Iris pigment epithelial cell (primary cell): ENCODE measurements at regions not wholly inside any gene's neighbourhood (a gene's known extent, or its start where the extent isn't known, plus 50 kb on each side); places are given as distances from the start of the nearest gene placed in this dataset.
A peak's percentile ranks its signal among the peaks of the same experiment; 100 is the strongest.
"Not testable (repeated sequence)": the region's sequence is repeated elsewhere in the genome, so short reads cannot be mapped to it uniquely, and the experiment has no call there.

Experiments used
- DNase-seq: peaks from one replicate; pipeline ENCODE4 v3.0.0-alpha.2; 2011; ENCODE audit warnings: low read depth

GRCh38 chr19:13712767-13713201, 51.5 kb upstream of the MRI1 start:
- no peak for DNase-seq

DNA sequence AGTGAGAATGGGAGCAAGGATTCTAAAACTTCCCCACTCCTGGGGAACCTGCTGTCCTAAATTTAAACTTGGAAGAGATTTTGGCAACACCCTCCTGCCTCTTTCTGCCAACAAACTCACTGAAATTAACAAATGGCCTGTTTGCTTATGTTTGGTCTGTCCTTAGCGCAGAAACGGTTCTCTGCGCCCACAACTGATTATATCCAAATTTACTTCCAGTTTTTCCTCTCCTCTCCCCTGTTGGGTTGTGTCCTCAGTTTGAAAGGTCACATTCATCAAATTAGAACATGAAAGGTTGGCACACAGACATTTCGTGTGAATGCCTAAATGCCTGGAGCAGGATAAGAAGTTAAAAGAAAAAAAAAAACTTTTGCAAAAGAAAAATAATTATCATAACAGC, 56.4 kb upstream of the MRI1 start:
- DNase-seq, result no peak

- DNase-seq, result no peak
Measured at GRCh38 chr19:13705928-13706447, 58.3 kb upstream of the MRI1 start.

DNA sequence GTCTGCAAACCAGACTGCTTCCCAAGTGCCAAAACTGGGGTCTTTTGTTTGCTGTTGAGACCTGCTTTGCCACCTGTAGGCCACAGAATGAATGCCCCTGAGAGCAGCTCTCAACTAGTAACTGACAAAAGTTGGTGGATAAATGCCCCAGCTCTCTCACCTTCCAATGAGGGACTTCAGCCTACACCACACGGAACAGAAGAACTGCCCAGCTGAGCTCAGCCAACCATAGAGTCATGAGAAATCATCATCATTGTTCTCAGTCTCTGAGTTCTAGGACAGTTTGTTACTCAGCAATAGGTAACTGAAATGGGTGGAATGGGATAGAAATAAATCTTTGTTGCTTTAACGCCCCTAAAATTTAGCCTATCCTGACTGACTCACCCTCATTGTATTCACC, 59.1 kb upstream of the MRI1 start:
- no peak for DNase-seq

DNA sequence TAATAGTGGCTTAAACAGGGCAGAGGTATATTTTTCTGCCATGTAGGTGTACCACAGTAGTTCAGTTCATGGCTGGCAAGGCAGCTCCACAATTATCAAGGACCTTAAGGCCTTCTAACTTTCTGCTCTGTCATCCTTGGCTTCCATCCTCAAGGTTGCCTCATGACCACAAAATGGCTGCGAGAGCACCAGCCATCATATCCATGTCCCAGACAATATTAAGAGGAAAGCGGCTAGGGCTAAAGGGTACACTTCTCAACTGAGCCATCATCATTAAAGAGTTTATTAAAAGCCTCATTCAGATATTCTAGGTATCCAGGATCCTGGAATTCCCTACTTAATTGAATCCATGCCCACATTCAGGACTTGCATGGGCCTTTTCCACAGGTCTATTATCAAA, 62.7 kb upstream of the MRI1 start:
- DNase-seq, result no peak

DNA sequence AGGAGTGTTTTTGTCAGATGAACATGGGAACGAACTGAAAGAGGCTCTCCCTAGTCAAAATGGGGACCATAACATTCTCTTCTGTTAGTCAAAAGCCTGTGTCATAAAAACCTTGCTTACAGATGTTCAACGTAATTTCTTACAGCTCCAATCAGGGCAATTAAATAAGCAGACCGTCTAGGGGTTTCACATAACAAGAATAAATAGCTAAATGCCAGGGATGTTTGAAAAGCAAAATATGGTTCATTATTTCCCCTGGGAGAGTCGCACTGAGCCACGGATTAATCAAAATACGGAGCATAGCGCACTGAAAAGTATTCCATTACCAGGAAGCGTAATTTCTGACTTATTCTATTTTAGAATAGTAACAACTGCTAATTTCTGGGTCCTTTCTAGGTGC, 63.7 kb upstream of the MRI1 start:
- DNase-seq, result no peak

GRCh38 chr19:13699786-13700185, 64.5 kb upstream of the MRI1 start:
- DNase-seq, result no peak

GRCh38 chr19:13696839-13697238, 67.5 kb upstream of the MRI1 start:
- no peak for DNase-seq

- no peak for DNase-seq
Measured at GRCh38 chr19:13693889-13694288, 70.4 kb upstream of the MRI1 start.

GRCh38 chr19:13691569-13692435, 72.5 kb upstream of the MRI1 start:
- DNase-seq, result peak; percentile 20

DNA sequence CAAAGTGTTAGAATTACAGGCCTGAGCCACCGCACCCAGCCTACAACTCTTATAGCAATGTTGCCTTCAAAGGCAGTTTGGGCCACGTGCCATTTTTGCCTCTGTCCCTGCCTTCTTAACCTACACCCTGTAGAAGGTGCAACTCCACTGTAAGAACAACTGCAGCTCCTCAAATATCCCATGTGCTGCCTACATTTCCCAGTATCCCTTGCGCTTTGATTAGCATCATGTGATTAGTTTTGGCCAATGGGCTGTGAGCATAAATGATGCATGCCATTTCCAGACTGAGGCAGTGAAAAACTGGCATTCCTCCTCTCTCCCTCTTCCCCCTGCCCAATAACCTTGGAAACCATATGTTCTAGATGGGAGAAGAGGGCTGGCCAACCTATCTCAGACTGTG, 75.2 kb upstream of the MRI1 start:
- peak; percentile 34 for DNase-seq

DNA sequence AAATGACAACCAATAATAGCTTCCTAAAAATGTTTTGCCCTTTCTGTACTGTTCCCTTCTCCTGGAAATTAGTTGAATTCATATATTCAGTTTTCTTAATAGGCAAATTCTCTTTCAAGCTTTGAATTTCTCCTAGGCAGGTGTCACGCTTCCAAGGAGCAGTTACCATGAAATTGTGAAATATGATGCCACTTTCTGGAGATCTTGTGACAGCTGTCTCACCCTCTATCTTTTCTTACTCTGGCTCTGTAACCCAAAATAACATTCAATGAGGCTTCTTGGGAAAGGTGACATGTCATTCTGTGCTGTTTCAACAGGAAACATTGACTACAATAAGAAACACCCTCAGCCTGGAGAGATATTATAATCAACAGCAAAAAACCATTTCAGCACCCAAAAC, 80.3 kb upstream of the MRI1 start:
- no peak for DNase-seq

DNA sequence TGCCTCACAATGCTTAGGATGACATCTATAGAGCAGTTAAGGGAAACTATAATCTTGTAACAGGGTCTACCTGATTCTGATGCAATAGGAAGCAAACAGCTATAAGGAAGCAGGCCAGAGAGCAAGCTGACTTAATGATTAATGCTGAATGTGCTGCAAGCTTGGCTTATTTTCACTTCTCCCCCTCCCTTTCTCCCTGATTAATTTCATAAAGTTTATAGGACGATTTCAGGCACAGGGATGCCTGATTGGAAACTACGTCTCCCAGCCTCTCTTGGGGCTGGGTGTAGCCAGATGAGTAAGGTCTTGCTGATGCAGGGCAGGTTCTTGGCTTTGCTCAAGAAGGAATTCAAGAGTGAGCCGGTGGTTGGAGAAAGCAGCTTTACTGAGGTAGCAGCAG, 82.8 kb upstream of the MRI1 start:
- DNase-seq, result no peak

DNA sequence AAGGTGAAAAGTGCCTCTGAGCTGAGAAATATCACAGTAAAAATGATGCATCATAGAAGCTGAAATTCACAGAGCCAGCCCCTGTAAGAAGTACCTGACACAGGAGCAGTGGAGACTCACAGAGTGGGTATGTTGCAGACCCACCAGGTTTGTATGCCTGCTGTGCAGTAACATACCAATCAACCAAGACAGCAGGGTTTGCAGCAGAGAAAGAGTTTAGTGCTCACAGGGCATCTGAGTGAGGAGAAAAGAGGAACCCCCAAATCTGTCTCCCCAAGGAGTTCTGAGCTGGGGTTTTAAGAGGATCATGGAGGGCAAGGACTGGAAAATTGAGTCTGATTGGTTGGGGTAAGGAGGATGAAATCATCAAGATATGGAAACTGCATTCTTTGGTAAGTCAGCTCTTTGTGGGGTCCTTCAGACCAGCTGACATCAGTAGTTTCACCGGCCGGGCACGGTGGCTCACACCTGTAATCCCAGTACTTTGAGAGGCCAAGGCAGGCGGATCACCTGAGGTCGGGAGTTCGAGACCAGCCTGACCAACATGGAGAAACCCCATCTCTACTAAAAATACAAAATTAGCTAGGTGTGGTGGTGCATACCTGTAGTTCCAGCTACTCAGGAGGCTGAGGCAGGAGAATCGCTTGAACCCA, 83.5 kb upstream of the MRI1 start:
- DNase-seq, result not testable (repeated sequence)

DNA sequence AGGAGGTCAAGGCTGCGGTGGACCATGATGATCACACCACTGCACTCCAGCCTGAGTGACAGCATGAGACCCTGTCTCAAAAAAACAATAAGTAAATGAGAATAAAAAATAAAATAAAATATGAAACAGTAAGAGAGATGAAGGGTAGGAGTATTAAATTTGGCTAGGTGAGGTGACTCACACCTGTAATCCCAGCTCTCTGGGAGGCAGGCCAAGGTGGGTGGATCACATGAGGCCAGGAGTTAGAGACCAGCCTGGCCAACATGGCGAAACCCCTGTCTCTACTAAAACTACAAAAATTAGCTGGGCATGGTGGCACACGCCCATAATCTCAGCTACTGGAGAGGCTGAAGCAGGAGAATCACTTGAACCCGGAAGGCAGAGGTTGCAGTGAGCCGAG, 87.4 kb upstream of the MRI1 start:
- not testable (repeated sequence) for DNase-seq

DNA sequence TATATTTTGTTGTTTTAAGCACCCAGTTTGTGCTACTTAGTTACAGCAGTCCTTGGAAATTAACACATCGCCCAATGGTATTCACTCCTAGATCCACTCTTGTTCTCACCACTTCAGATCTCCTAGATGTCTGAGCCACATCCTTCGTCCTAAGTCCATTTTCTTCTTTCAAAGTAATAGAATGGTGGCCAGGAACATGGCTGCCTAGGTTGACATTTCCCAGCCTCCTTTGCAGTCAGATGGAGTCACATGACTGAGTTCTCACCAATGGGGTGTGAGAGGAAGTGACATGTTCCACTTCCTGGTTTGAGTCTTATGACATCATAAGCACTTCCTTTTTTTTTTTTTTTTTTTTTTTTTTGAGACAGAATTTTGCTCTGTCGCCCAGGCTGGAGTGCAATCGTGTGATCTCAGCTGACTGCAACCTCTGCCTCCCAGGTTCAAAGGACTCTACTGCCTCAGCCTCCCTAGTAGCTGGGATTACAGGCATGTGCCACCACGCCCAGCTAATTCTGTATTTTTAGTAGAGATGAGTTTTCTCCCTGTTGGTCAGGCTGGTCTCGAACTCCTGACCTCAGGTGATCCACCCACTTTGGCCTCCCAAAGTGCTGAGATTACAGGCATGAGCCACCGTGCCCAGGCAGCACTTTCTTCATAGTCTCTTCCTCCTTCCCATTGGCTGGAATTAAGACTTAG, 91.7 kb upstream of the MRI1 start:
- DNase-seq, result peak; percentile 28

- no peak for DNase-seq
Measured at GRCh38 chr19:13670846-13671245, 93.5 kb upstream of the MRI1 start.

DNA sequence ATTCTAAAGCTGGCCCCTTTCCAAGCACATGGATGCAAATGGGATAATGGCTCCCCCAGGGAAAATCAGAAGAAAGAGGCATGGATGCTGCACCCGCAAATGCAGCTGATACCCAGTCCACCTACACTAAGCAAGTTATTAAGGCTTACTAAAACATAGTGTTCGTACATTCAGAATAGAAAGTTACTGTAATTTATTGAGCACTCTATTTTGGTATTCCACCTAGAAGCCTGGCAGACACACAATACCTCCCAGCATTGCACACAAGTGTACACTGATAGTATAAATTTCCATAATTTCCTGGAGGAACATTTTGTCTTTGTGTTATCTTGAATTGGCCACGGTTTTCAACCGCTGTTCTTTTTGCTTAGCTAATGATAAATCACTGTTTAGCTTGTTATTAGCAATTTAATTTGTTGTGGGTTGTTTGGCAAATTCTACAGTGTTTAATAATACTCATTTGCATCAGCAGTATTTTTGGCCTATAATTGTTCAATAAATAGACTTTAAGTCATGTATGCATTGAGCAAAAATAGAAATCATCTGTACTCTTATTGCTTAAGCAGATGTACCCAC, 94.5 kb upstream of the MRI1 start:
- DNase-seq, result no peak

DNA sequence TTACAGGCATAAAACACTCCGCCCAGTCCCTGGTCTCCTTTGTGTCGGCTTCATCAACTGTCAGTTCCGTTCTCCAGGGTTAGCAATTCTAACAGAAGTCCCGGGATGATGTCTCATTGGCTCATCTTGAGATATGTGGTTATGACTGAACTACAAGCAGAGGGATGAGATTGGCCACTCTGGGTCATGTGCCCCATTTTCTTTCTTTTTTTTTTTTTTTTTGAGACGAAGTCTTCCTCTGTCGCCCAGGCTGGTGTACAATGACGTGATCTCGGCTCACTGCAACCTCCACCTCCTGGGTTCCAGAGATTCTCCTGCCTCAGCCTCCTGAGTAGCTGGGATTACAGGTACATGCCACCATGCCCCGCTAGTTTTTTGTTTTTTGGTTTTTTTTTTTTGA, 95.4 kb upstream of the MRI1 start:
- no peak for DNase-seq

GRCh38 chr19:13666165-13666564, 98.2 kb upstream of the MRI1 start:
- no peak for DNase-seq

- DNase-seq, result no peak
Measured at GRCh38 chr19:13665125-13665905, 99.0 kb upstream of the MRI1 start.
